Liver (tissue), 8 donors: ENCODE measurements at regions not wholly inside any gene's neighbourhood (a gene's known extent, or its start where the extent isn't known, plus 50 kb on each side); places are given as distances from the start of the nearest gene placed in this dataset.

ENCODE experiments used
- DNase-seq: peaks from one replicate; pipeline ENCODE4 v3.0.0-alpha.2; 2017; ENCODE audit warnings: low spot score
- H3K27ac ChIP-seq, 2 donors: one replicate each; pipeline ENCODE4 v1.7.0; 2013; ENCODE audit warnings: inconsistent platforms in 2 of 2, low read length in 2 of 2, control low read depth in 1 of 2, low read depth in 1 of 2, mild to moderate bottlenecking in 1 of 2
- H3K27me3 ChIP-seq, 4 donors: one replicate each; pipeline versions ENCODE4 v1.6.1 to v1.7.0; 2013; ENCODE audit warnings: low read length in 3 of 4, inconsistent platforms in 1 of 4, mild to moderate bottlenecking in 1 of 4, moderate library complexity in 1 of 4; ENCODE audit not compliant: control insufficient read depth in 4 of 4, insufficient read depth in 4 of 4
- H3K36me3 ChIP-seq, 4 donors: one replicate each; pipeline versions ENCODE4 v1.6.1 to v1.7.0; 2013; ENCODE audit warnings: low read length in 3 of 4, mild to moderate bottlenecking in 3 of 4, low read depth in 1 of 4, moderate library complexity in 1 of 4; ENCODE audit not compliant: control insufficient read depth in 4 of 4, insufficient read depth in 3 of 4
- H3K4me1 ChIP-seq, 4 donors: one replicate each; pipeline versions ENCODE4 v1.6.1 to v1.7.0; 2013; ENCODE audit warnings: low read length in 3 of 4, mild to moderate bottlenecking in 3 of 4, moderate library complexity in 1 of 4; ENCODE audit not compliant: control insufficient read depth in 4 of 4, insufficient read depth in 4 of 4
- H3K4me3 ChIP-seq, 3 donors: one replicate each; pipeline versions ENCODE4 v1.6.1 to v1.7.0; 2013; ENCODE audit warnings: low read length in 3 of 3, control low read depth in 1 of 3, low read depth in 1 of 3, mild to moderate bottlenecking in 1 of 3
- H3K9ac ChIP-seq, 2 donors: one replicate each; pipeline ENCODE4 v1.7.0; 2013; ENCODE audit warnings: low read length in 2 of 2, mild to moderate bottlenecking in 2 of 2, moderate library complexity in 2 of 2, control low read depth in 1 of 2, low read depth in 1 of 2
- H3K9me3 ChIP-seq, 4 donors: one replicate each; pipeline versions ENCODE4 v1.6.1 to v1.7.0; 2013; ENCODE audit warnings: low read length in 3 of 4; ENCODE audit not compliant: control insufficient read depth in 4 of 4
- ATF3 ChIP-seq: IDR thresholded peaks from 2 replicates; pipeline ENCODE4 v1.6.1; 2016; ENCODE audit warnings: antibody characterized with exemption
- EGR1 ChIP-seq, 2 donors: IDR thresholded peaks; 2 replicates each; pipeline ENCODE4 v1.6.1; 2016 to 2018; ENCODE audit warnings: antibody characterized with exemption in 2 of 2, low read depth in 2 of 2
- FOXA1 ChIP-seq: IDR thresholded peaks from 2 replicates; pipeline ENCODE4 v1.6.1; 2016; ENCODE audit warnings: antibody characterized with exemption
- FOXA2 ChIP-seq: IDR thresholded peaks from 2 replicates; pipeline ENCODE4 v1.6.1; 2016; ENCODE audit warnings: antibody characterized with exemption
- GABPA ChIP-seq, 2 donors: IDR thresholded peaks in 1 of 2; conservative IDR thresholded peaks in 1 of 2; 2 replicates each; pipeline ENCODE4 v1.6.1; 2016; ENCODE audit warnings: antibody characterized with exemption in 2 of 2, mild to moderate bottlenecking in 1 of 2, moderate library complexity in 1 of 2
- HNF4A ChIP-seq, 2 donors: conservative IDR thresholded peaks; 2 replicates each; pipeline ENCODE4 v1.6.1; 2016; ENCODE audit warnings: antibody characterized with exemption in 2 of 2, mild to moderate bottlenecking in 2 of 2
- HNF4G ChIP-seq: IDR thresholded peaks from 2 replicates; pipeline ENCODE4 v1.6.1; 2016; ENCODE audit warnings: antibody characterized with exemption
- JUND ChIP-seq, 2 donors: IDR thresholded peaks; 2 replicates each; pipeline ENCODE4 v1.6.1; 2016; ENCODE audit warnings: antibody characterized with exemption in 2 of 2
- NR2F2 ChIP-seq: IDR thresholded peaks from 2 replicates; pipeline ENCODE4 v1.6.1; 2016; ENCODE audit warnings: antibody characterized with exemption
- RAD21 ChIP-seq, 2 donors: IDR thresholded peaks; 2 replicates each; pipeline ENCODE4 v1.6.1; 2016; ENCODE audit warnings: antibody characterized with exemption in 2 of 2, mild to moderate bottlenecking in 2 of 2
- RXRA ChIP-seq, 2 donors: IDR thresholded peaks; 2 replicates each; pipeline ENCODE4 v1.6.1; 2017 to 2018; ENCODE audit warnings: antibody characterized with exemption in 2 of 2, mild to moderate bottlenecking in 1 of 2
- SP1 ChIP-seq: IDR thresholded peaks from 2 replicates; pipeline ENCODE4 v1.6.1; 2018; ENCODE audit warnings: antibody characterized with exemption, mild to moderate bottlenecking
- TAF1 ChIP-seq: conservative IDR thresholded peaks from 2 replicates; pipeline ENCODE4 v1.6.1; 2016; ENCODE audit warnings: antibody characterized with exemption, mild to moderate bottlenecking
- YY1 ChIP-seq: IDR thresholded peaks from 2 replicates; pipeline ENCODE4 v1.6.1; 2016; ENCODE audit warnings: antibody characterized with exemption, mild to moderate bottlenecking
- WGBS: extraction: QIAGEN DNeasy Blood & Tissue Kit; methylation state at CpG from one replicate; pipeline ENCODE4 v1.1.7; 2013; 5-methylcytosine and 5-hydroxymethylcytosine counted together
- TF ChIP-seq, protein P1 (sequence below): IDR thresholded peaks from 2 replicates; pipeline ENCODE4 v1.6.1; 2016; ENCODE audit warnings: antibody characterized with exemption, mild to moderate bottlenecking
- TF ChIP-seq, protein P2 (sequence below): IDR thresholded peaks from 2 replicates; pipeline ENCODE4 v1.6.1; 2016; ENCODE audit warnings: antibody characterized with exemption
- TF ChIP-seq, protein P3 (sequence below): IDR thresholded peaks from 2 replicates; pipeline ENCODE4 v1.6.1; 2016; ENCODE audit warnings: antibody characterized with exemption
- TF ChIP-seq, protein P4 (sequence below): fragments of 150-350 bp; IDR thresholded peaks from 2 replicates; pipeline ENCODE4 v1.5.1; 2017; ENCODE audit warnings: improper control_type of control experiment, low read depth, low read length; ENCODE audit not compliant: missing input control
- donor health status: healthy.
- donor health status: healthy.
- donor health status: healthy.
- donor health status: healthy.
- donor health status: healthy.

DNA sequence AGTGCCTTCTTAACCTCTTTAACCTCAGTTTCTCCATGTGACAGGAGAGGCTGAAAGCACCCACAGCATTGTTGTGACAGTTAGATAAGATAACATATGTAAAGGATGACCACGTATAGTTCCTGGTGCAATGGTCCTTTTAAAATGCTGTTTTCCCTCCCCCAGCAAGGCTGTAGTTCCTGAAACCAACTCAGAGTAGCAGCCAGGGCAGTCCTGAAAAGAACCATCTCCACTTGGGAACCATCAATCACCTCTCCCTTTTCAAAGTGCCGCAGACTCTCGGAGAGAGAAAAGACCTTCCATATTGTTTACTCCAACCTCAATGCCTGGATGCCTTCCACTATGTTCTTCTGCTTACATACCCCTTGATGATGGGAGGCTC lies 158.8 kb downstream of the DDX1 start (continued):
- TF ChIP-seq, protein P1, sequence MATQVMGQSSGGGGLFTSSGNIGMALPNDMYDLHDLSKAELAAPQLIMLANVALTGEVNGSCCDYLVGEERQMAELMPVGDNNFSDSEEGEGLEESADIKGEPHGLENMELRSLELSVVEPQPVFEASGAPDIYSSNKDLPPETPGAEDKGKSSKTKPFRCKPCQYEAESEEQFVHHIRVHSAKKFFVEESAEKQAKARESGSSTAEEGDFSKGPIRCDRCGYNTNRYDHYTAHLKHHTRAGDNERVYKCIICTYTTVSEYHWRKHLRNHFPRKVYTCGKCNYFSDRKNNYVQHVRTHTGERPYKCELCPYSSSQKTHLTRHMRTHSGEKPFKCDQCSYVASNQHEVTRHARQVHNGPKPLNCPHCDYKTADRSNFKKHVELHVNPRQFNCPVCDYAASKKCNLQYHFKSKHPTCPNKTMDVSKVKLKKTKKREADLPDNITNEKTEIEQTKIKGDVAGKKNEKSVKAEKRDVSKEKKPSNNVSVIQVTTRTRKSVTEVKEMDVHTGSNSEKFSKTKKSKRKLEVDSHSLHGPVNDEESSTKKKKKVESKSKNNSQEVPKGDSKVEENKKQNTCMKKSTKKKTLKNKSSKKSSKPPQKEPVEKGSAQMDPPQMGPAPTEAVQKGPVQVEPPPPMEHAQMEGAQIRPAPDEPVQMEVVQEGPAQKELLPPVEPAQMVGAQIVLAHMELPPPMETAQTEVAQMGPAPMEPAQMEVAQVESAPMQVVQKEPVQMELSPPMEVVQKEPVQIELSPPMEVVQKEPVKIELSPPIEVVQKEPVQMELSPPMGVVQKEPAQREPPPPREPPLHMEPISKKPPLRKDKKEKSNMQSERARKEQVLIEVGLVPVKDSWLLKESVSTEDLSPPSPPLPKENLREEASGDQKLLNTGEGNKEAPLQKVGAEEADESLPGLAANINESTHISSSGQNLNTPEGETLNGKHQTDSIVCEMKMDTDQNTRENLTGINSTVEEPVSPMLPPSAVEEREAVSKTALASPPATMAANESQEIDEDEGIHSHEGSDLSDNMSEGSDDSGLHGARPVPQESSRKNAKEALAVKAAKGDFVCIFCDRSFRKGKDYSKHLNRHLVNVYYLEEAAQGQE: no peak
- TF ChIP-seq GABPA (IDR thresholded peaks at IDR 0.05 in 1 of 2, conservative IDR thresholded peaks at IDR 0.05 in 1 of 2) (no peak), TAF1 (no peak), SP1 (no peak), RXRA (IDR thresholded peaks at IDR 0.05) (no peak)

GRCh38 chr2:15750822-15751329 lies 159.2 kb downstream of the DDX1 start:
- WGBS: 91% methylated on average over 3 of the region's 3 CpGs
- Histone ChIP-seq H3K36me3 (no peaks in the 10 kb centered on the region), H3K9ac (no peak overlapping the region), H3K27ac (no peak overlapping the region), H3K9me3 (no peaks in the 10 kb centered on the region), H3K4me3 (no peak overlapping the region), H3K4me1 (peaks cover 0 to 1% (median 0%) of the 10 kb centered on the region in 4 donors), H3K27me3 (no peaks in the 10 kb centered on the region)
- TF ChIP-seq, protein P2, sequence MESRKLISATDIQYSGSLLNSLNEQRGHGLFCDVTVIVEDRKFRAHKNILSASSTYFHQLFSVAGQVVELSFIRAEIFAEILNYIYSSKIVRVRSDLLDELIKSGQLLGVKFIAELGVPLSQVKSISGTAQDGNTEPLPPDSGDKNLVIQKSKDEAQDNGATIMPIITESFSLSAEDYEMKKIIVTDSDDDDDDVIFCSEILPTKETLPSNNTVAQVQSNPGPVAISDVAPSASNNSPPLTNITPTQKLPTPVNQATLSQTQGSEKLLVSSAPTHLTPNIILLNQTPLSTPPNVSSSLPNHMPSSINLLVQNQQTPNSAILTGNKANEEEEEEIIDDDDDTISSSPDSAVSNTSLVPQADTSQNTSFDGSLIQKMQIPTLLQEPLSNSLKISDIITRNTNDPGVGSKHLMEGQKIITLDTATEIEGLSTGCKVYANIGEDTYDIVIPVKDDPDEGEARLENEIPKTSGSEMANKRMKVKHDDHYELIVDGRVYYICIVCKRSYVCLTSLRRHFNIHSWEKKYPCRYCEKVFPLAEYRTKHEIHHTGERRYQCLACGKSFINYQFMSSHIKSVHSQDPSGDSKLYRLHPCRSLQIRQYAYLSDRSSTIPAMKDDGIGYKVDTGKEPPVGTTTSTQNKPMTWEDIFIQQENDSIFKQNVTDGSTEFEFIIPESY: no peak
- no peak for TF ChIP-seq EGR1 (IDR thresholded peaks at IDR 0.05; ENCODE audit: low read depth in 2 of 2)
- no peak for TF ChIP-seq GABPA (IDR thresholded peaks at IDR 0.05 in 1 of 2, conservative IDR thresholded peaks at IDR 0.05 in 1 of 2)
- no peak for TF ChIP-seq NR2F2
- no peak for TF ChIP-seq FOXA2
- no peak for TF ChIP-seq RXRA (IDR thresholded peaks at IDR 0.05)
- TF ChIP-seq RAD21 (IDR thresholded peaks at IDR 0.05): no peak
- TF ChIP-seq TAF1: no peak
- TF ChIP-seq, protein P1: no peak
- no peak for TF ChIP-seq JUND (IDR thresholded peaks at IDR 0.05)
- TF ChIP-seq HNF4A (conservative IDR thresholded peaks at IDR 0.05): no peak
- no peak for TF ChIP-seq FOXA1
- no peak for TF ChIP-seq YY1
- TF ChIP-seq SP1: no peak
- no peak for TF ChIP-seq ATF3
- no peak for TF ChIP-seq HNF4G
- TF ChIP-seq, protein P3, sequence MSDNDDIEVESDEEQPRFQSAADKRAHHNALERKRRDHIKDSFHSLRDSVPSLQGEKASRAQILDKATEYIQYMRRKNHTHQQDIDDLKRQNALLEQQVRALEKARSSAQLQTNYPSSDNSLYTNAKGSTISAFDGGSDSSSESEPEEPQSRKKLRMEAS: no peak
- TF ChIP-seq, protein P4, sequence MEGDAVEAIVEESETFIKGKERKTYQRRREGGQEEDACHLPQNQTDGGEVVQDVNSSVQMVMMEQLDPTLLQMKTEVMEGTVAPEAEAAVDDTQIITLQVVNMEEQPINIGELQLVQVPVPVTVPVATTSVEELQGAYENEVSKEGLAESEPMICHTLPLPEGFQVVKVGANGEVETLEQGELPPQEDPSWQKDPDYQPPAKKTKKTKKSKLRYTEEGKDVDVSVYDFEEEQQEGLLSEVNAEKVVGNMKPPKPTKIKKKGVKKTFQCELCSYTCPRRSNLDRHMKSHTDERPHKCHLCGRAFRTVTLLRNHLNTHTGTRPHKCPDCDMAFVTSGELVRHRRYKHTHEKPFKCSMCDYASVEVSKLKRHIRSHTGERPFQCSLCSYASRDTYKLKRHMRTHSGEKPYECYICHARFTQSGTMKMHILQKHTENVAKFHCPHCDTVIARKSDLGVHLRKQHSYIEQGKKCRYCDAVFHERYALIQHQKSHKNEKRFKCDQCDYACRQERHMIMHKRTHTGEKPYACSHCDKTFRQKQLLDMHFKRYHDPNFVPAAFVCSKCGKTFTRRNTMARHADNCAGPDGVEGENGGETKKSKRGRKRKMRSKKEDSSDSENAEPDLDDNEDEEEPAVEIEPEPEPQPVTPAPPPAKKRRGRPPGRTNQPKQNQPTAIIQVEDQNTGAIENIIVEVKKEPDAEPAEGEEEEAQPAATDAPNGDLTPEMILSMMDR: no peak
- no peak for DNase-seq
